ENCODE measurements at regions not wholly inside any gene's neighbourhood (a gene's known extent, or its start where the extent isn't known, plus 50 kb on each side); places are given as distances from the start of the nearest gene placed in this dataset.
A peak's percentile ranks its signal among the peaks of the same experiment; 100 is the strongest.

- DNase-seq, result no peak
Observed at GRCh38 chr15:39300451-39301153, 280.3 kb upstream of the THBS1 start.

- DNase-seq, result no peak
Observed at GRCh38 chr15:39301589-39301999, 279.3 kb upstream of the THBS1 start.

GRCh38 chr15:39302936-39303335, 277.9 kb upstream of the THBS1 start:
- no peak for DNase-seq

- DNase-seq, result no peak
Observed at GRCh38 chr15:39304201-39304841, 276.6 kb upstream of the THBS1 start.

- DNase-seq, result no peak
Observed at GRCh38 chr15:39304931-39305728, 275.7 kb upstream of the THBS1 start.

GRCh38 chr15:39310633-39311032, 270.2 kb upstream of the THBS1 start:
- no peak for DNase-seq

GRCh38 chr15:39312984-39313383, 267.9 kb upstream of the THBS1 start:
- no peak for DNase-seq

GRCh38 chr15:39313467-39313866, 267.4 kb upstream of the THBS1 start:
- DNase-seq, result no peak

- no peak for DNase-seq
Observed at GRCh38 chr15:39313881-39314280, 267.0 kb upstream of the THBS1 start.

GRCh38 chr15:39315206-39315850, 265.6 kb upstream of the THBS1 start:
- DNase-seq, result no peak

GRCh38 chr15:39317225-39317624, 263.7 kb upstream of the THBS1 start:
- no peak for DNase-seq

GRCh38 chr15:39318231-39318630, 262.6 kb upstream of the THBS1 start:
- no peak for DNase-seq

- DNase-seq, result no peak
Observed at GRCh38 chr15:39320355-39320754, 260.5 kb upstream of the THBS1 start.

GRCh38 chr15:39320886-39321285, 260.0 kb upstream of the THBS1 start:
- no peak for DNase-seq

GRCh38 chr15:39321977-39322376, 258.9 kb upstream of the THBS1 start:
- no peak for DNase-seq

- no peak for DNase-seq
Observed at GRCh38 chr15:39323157-39323556, 257.7 kb upstream of the THBS1 start.

GRCh38 chr15:39323706-39324105, 257.2 kb upstream of the THBS1 start:
- DNase-seq, result no peak

- no peak for DNase-seq
Observed at GRCh38 chr15:39326306-39326975, 254.4 kb upstream of the THBS1 start.

- DNase-seq, result peak; percentile 69
Observed at GRCh38 chr15:39327005-39327730, 253.7 kb upstream of the THBS1 start.

GRCh38 chr15:39330061-39330460, 250.8 kb upstream of the THBS1 start:
- no peak for DNase-seq

GRCh38 chr15:39331584-39331983, 249.3 kb upstream of the THBS1 start:
- no peak for DNase-seq

GRCh38 chr15:39332846-39333245, 248.0 kb upstream of the THBS1 start:
- DNase-seq, result no peak
